ENCODE measurements at regions not wholly inside any gene's neighbourhood (a gene's known extent, or its start where the extent isn't known, plus 50 kb on each side); places are given as distances from the start of the nearest gene placed in this dataset.

- TF ChIP-seq POLR2A (IDR thresholded peaks at IDR 0.05; ENCODE audit: low read length) = no peak
- no peak for TF ChIP-seq GATA1 (IDR thresholded peaks at IDR 0.05; ENCODE audit: low read depth, low read length)
Measured at GRCh38 chr2:198285216-198285615, 480.8 kb downstream of the PLCL1 start.
